ENCODE measurements at regions not wholly inside any gene's neighbourhood (a gene's known extent, or its start where the extent isn't known, plus 50 kb on each side); places are given as distances from the start of the nearest gene placed in this dataset.

GRCh38 chr6:148080315-148080714, 262.3 kb upstream of the SASH1 start:
- H2AFZ ChIP-seq (ENCODE audit: low read depth, low read length, poor library complexity, severe bottlenecking) = no peak overlapping the region
- H3K36me3 ChIP-seq (ENCODE audit: control insufficient read depth in 1 of 2, insufficient read depth in 2 of 2, low read length in 2 of 2) = no peaks in the 10 kb centered on the region
- no peaks in the 10 kb centered on the region for H4K20me1 ChIP-seq (ENCODE audit: insufficient read depth)
- H3K9ac ChIP-seq (ENCODE audit: low read length) = no peak overlapping the region
- ATAC-seq (no peak), DNase-seq (ENCODE audit: low read depth, low spot score) (no peak)
- H3K27ac ChIP-seq (ENCODE audit: low read depth, low read length) = no peak overlapping the region
- RAD21 ChIA-PET (ENCODE audit: low non-redundant PET in 1 of 2, low total read pairs in 2 of 2, uncharacterized antibody in 2 of 2, unreplicated experiment in 2 of 2) = no interaction called here
- no peaks in the 10 kb centered on the region for H3K9me2 ChIP-seq (ENCODE audit: insufficient read depth)
- no peak overlapping the region for H3K4me3 ChIP-seq (replicated peaks in 1 of 2; ENCODE audit: low read depth in 1 of 2, low read length in 2 of 2)
- no peaks in the 10 kb centered on the region for H3K9me3 ChIP-seq (ENCODE audit: control insufficient read depth in 1 of 2, insufficient read depth in 1 of 2, low read depth in 1 of 2, low read length in 2 of 2)
- no peak overlapping the region for H3K4me2 ChIP-seq (ENCODE audit: low read length)
- BruUV-seq (replicated peaks) = no TSS peak
- TF ChIP-seq TCF7L2 (IDR thresholded peaks at IDR 0.05; ENCODE audit: borderline replicate concordance, extremely low read depth, insufficient read depth, insufficient read length) (no peak), JUND (IDR thresholded peaks at IDR 0.05) (no peak), EZH2 (IDR thresholded peaks at IDR 0.05) (no peak), ELF1 (IDR thresholded peaks at IDR 0.05; ENCODE audit: borderline replicate concordance, low read depth) (no peak), ATF3 (IDR thresholded peaks at IDR 0.05) (no peak), CEBPB (IDR thresholded peaks at IDR 0.05; ENCODE audit: low read depth) (no peak), ZBTB33 (IDR thresholded peaks at IDR 0.05; ENCODE audit: extremely low read depth, insufficient replicate concordance, low read length) (no peak), FOSL1 (IDR thresholded peaks at IDR 0.05; ENCODE audit: low read depth) (no peak), CBX3 (IDR thresholded peaks at IDR 0.05; ENCODE audit: low read depth) (no peak), SIN3A (IDR thresholded peaks at IDR 0.05; ENCODE audit: low read depth) (no peak), ZFX (IDR thresholded peaks at IDR 0.05) (no peak), YY1 (IDR thresholded peaks at IDR 0.05; ENCODE audit: extremely low read depth, insufficient replicate concordance, low read depth, low read length) (no peak), ZNF274 (IDR thresholded peaks at IDR 0.05; ENCODE audit: low read depth, low read length) (no peak), SP1 (IDR thresholded peaks at IDR 0.05; ENCODE audit: low read depth) (no peak), SRF (IDR thresholded peaks at IDR 0.05; ENCODE audit: low read depth) (no peak), POLR2A (IDR thresholded peaks at IDR 0.05; ENCODE audit: borderline replicate concordance, extremely low read depth, insufficient read depth, insufficient read length) (no peak), EZH2phosphoT487 (IDR thresholded peaks at IDR 0.05; ENCODE audit: borderline replicate concordance) (no peak), REST (IDR thresholded peaks at IDR 0.05; ENCODE audit: low read depth) (no peak)
- no peaks in the 10 kb centered on the region for H3K79me2 ChIP-seq (ENCODE audit: insufficient read depth, low read length)
- POLR2A ChIA-PET = no interaction called here
- intact Hi-C loops (cut with micrococcal nuclease) = no loop called here
- no peaks in the 10 kb centered on the region for H3K27me3 ChIP-seq (ENCODE audit: insufficient read depth, low read length)
- CTCF ChIA-PET = no interaction called here
- H3K4me1 ChIP-seq (ENCODE audit: control insufficient read depth in 1 of 2, insufficient read depth in 2 of 2, low read length in 2 of 2) = no peaks in the 10 kb centered on the region
